ENCODE measurements at regions not wholly inside any gene's neighbourhood (a gene's known extent, or its start where the extent isn't known, plus 50 kb on each side); places are given as distances from the start of the nearest gene placed in this dataset.

DNA sequence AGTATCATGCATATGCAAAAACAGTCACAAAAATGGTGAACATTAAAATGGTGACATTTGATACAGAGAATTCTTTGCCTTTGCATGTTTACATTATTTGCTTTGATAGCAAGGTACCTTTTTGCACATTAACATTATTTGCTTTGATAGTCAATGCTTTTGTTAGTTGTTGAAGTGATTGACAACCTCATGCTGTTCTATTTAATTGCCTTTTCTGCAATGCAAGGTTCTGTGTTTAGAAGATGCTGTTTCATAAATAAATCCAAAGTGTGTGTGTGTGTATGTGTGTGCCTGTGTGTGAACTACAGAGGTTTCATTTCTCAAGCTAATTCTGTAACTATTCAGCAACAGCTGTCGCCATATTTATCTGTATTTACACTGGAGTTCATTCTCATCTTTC lies 668.7 kb downstream of the NR2F1-AS1 start:
- no peak for DNase-seq

DNA sequence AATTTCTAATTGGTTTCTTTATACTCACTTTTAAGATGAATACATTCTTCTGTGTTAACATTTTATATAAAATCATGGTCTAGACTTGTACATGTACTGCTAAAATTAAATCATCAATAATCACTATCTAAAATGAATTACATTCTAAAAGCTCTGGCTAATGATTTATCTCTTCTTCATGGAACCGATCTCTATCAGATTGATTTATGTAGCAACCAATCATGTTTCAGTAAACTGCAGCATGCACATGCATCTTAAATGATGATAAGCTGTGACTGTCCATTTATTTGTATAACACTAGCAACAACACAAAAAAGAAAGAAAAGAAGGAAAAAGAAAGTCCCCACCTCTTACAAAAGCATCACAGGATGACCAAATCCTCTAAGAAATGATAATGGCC lies 669.2 kb downstream of the NR2F1-AS1 start:
- DNase-seq = no peak

DNA sequence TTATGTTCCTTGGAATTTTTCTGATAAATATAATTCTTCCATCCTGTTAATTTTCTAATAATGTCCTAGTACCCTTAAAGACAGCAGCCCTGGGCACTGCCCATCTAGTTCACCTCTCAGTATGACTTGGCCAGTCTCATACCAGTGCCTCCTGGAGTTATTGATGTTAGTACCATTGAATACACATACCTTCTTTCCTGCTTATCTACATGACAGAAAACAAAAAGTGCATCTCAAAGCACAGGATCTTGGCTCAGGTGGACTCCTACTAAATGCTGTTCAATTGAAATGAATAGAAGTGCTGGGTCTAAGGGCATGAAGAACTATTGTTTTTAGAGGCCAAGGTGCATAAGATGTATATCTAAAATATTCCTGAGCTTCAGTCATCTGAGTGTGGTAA lies 669.7 kb downstream of the NR2F1-AS1 start:
- DNase-seq = no peak

DNA sequence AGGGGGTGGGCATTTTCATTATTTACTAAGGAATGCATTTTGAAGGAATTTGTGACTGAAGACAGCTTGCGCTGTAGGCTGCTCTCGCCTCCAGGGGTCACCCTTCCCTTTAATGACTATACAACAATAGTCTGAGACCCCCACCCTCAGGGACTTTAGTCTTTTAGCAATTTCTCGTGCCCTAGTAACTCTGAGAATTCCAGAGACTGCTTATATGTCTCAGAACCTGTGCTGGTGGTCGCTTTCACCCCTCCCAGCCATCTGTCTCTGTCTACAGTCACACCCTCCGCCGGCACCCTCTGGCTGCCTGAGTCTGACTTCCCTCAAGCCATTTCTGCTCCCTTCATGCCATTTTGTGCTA lies 671.4 kb downstream of the NR2F1-AS1 start:
- no peak for DNase-seq

DNA sequence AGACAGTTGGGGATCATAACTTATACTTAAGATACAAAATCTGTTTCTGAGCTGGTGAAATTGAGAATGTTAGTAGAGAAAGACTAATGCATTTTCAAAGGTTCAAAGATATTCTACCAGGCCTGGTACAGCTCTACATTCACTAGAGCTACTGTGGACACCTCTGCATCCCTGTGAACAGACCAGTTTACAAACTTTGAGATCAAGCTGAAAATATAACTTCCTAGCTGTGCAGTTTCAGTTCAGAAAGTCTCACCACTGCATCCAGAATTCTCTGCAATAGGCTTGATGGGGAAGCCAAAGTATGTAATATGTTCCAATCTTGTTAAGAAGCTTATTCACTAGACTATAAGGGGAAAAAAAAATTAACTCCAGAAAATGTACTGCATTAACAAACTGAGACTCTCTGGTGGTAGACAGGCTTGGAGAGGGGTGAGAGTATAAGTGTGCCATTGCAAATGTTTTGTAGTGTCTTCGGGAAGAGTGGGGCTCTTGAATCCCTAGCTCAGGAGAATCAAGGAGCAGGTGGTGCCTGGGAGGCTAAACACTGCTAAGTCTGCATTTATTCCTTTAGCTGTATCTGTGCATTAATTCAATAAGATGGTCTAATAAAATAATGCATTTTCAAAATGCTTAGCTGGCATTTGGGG lies 671.9 kb downstream of the NR2F1-AS1 start:
- no peak for DNase-seq

DNA sequence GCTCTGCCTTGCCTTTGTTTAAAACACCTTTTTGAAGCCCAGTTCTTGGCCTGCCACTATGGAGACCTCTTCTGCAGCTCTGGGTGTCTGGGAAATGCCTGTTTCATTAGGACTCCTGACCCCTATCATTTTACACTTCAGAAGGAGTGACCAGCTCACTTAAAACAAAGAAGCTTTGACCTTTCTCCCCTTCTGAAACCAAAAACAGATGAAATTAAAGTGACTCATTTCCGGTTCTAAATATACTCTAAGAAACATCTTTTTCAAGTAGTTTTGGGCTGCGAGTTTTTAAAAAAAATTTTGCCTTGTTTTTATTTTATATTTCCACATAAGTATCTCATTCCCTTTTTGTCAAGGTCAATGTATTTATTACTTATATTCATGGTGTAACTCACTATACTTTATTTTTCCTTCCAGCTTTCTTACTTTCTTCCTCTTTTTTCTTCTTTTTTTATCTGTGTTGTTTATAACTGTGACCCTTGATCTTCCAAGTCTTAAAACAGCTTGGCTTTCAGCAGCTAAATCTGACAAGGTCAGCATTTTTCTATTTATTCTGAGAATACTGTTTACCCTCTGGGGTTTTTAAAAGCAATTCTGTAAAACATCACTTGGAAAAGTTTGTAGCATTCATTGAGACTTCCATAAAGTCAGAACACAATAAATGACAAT lies 672.9 kb downstream of the NR2F1-AS1 start:
- DNase-seq = no peak

DNA sequence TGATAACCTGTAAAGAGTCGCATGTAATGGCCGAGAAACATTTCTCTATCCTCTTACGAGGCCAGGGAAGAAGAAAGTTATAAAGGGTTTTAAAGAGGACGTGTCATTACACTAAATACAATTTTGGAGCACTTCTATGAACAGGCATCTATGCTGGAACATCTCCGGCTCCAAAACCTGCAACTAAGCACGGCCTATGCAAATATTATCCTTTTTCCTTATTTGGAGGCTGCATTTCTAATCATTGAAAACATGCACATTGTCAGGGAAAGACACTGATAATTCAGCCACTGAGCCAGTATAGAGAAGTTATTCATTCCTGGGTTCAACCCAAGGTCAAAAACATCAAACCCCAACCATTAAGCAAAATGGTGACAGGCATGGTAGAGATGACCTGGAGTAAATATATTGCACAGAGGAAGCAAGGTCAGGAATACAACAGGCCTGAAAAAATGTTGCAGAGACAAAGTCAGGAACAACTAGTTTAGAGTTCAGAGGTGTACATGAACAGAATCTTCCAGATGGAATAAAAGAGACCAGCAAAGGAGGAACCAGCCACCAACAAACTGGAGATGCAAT lies 674.1 kb downstream of the NR2F1-AS1 start:
- DNase-seq = no peak

DNA sequence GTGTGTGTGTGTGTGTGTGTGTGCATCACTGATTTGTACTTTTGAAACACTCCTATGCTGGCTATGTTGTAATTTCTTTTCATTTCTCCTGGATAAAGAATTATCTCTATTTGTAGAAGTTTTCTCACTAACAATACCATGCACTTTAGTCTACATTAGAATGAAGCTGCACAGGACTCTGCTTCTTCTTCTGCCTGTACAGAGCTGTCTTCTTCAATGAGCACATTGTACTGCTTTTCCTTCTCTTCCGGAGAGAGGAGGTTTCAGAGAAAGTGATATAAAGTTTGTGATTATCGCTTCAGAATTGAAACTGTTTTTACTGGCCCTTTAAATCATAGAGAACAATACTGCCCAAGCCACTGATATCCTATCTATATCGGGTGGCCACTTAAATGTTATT lies 677.0 kb downstream of the NR2F1-AS1 start:
- no peak for DNase-seq

DNA sequence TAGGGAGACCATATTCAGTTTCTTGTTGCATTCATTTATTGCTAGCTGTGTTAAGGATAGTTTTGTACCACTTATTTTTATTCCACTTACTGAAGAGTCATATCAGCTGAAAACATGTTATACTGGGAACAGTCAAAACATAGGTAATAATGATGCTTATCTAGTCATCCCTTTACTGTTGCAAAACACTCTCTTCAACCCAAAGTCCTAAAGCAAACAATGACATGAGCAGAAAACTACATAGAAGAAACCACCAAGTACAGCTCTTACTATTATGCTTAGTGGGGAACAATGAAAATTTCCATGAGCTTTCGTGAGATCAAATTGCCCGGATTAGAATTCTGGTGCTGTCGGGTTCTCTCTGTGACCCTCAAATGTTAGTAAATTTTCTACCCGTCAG lies 681.4 kb downstream of the NR2F1-AS1 start:
- no peak for DNase-seq

DNA sequence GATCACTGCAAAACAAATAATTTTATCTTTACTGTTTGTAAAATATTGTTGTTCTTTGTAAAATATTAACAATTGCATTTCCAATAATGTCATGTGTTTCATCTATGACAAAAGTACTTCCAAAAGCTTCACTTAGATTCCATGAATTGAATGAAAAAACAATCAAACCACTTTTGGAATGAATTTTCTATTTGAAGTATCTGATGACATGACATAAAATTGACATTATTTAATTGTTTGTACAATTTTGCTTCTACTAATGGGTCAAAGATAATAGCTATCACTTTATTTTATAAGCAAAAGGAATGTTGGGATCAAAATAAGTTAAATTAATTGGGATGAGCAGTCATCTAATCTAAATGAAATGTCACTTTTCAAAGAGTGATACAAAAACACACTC lies 684.3 kb downstream of the NR2F1-AS1 start:
- DNase-seq = no peak

DNA sequence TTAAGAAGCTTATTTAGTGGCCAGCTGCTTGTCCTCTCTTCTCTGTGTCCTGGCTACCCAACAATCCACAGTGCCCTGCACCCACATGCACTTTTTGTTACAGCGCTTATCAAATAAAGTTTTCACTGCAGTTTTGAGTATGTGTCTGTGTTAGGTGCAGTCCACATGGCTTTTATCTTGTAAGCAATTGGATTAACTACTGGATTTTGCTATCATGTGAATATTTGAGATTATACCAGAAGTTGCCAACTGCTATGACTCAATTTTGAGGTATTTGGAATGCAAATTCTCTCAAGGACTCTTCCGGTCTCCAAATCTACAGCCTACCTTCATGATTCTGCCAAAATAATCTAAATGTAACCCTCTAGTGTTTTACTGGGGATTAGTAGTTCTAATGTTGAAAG lies 690.2 kb downstream of the NR2F1-AS1 start:
- no peak for DNase-seq

DNA sequence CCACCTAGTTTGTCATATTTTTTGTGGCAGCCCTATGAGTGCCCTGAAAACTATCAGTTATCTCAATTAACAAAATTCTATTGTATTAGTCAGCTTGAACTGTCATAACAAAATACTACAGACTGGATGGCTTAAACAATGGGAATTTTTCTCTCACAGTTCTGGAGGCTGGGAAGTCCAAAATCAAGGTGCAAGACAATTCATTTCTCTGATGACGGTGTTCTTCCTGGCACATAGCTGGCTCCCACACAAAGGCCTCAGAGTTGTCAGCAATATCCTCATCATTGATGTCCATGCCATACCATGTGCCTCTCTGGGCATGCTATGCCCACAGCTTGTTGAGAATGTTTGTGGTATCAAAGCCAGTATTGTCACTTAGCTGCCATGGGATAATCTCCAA lies 691.9 kb downstream of the NR2F1-AS1 start:
- no peak for DNase-seq

DNA sequence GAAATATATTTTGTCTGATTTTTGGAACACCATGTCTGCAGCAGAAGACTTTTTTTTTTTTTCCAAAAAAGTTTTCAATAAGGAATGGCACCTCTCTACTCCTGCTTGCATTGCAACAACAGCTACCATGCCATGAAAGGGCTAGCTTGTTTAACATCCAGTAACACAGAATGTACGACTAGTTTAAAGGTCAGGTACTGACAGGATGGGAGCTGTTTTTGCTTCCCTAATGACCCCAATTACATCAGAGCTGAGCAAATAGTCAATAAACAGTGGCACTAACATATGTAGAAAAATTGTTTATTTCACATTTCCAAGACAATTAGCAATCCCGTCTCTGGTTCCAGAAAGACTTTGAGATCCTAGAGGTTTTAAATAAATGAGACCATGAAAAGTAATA lies 693.8 kb downstream of the NR2F1-AS1 start:
- DNase-seq = no peak

DNA sequence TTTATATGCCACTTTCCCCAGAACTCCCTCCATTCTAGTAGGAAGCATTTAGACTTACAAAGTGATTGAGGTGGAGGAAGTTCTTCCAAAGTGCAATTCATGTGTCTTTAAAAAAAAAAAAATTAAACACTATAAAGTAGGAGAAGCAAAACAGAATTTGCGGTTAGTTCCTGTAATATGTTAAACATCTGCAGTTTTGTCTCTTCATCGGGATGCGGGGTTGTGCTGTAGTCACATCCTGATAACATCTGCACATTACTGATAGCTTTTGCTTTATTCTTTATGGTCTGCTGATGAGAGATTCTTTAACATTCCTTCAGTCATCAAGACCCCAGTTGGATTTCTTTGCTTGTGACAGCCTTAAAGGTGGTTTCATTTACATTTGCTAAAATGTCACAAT lies 694.3 kb downstream of the NR2F1-AS1 start:
- no peak for DNase-seq

DNA sequence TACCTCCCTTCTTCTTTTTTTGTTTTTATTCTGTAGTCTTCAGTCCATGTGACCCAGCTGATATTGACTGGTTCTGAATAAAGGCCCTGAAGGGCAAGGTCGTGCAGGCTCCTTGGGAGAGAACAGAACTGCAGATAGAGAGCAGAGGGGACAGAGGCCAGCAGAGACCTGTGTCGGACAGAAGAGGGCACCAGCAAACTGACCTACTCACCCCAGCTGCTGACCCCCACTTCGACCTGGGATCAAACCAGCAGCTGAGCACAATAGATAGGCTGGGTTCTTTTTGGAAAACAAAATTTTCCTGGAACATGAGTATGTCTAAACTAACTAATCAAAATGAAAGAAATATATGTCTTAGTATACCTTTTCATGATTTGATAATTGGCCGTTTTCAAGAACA lies 695.1 kb downstream of the NR2F1-AS1 start:
- DNase-seq = no peak

DNA sequence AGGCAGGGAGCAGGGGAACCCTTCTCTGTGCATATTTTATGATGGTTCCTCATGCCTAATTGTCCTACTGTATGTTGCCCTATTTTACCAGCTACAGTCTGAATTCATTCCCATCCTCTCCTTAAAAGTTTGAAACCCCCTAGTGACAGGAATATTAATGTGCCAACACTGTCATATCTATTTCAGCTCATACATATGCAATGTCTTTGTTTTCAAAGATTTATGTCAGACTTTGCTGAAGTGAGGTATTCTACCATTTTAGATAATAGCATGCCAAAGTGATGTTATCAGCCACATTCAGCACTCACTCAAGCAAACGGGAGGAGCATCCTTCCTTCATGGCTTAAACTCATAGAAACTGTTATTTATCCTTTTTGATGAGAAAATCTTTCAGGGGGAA lies 696.5 kb downstream of the NR2F1-AS1 start:
- no peak for DNase-seq

DNA sequence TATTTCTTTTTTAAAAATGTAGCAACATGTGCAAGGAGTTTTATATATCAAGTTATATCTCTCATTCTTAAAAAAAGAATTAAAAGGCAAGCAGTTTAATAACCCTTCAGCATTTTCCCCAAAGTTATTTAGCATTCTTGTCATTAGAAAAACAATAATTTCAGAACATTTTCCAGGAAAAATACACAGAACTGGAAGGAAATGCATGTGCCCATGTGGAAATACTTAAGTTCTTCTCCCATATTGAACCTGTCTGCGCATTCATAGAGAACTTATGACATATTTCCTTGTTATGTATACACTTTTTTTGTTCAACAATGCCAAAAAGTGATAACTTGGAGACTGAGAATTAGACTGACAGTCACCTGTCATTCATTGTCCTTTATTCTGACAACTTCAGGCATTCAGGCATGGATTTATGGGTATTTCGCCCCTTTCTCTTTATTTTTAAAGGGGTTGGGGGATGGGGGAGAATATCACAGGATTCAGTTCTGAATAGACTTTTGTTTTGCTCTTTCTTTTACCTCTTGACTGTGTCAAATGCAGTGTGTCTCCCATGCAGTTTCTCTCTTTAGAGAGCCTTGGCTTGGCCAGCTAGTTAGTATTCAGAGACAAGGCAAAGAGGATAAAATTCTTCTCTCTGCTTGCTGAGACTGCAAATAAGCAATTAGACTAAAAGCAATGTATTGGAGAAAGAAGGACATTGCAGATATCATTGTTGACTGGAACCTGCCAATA lies 701.0 kb downstream of the NR2F1-AS1 start:
- DNase-seq = no peak

DNA sequence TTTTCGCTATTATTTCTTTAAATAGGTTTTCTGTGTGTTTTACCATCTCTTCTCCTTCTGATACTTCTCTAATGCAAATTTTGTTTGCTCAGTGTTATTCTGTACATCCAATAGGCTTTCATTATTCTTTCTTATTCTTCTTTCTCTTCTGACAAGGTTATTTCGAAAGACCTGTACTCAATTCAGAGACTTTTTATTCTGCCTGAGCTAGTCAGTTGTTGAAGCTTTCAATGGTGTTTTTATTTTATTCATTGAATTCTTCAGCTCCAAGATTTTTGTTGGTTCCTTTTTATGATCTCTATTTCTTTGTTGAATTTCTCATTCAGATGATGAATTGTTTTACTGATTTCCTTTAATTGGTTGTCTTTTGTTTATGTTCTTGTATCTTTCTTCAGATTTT lies 706.2 kb downstream of the NR2F1-AS1 start:
- DNase-seq = no peak

DNA sequence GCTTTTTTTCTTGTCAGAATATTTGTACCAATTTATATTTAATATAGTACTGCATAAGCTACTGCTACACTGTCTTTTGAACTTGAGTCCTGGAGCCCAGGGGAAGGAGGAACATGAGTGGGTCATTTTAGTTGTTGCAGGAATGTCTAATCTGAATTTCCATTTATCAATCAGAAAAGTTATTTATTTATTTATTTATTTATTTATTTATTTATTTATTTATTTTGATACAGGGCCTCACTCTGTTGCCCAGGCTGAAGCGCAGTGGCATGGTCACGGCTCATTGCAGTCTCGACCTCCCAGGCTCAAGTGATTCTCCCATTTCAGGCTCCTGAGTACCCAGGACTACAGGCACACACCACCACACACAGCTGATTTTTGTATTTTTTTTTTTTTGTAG lies 712.6 kb downstream of the NR2F1-AS1 start:
- DNase-seq = no peak

DNA sequence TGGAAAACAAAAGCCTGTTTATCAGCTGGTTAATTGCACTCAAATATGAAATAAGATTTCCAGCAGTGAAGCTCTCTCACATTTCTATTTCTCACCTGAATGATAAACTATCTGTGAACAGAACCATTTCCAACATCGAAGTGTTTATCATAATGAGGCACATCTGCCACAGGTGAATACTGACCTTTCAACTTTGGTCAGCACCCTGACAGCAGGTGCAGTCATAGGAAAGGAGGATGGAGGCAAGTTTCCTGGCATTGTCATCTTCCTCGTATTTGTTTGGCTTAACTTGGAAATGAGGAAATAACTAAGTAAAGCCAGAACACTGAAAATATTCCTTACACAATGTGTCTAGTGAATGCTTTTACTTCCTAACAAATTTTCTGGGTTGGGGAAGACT lies 716.4 kb downstream of the NR2F1-AS1 start:
- no peak for DNase-seq

DNA sequence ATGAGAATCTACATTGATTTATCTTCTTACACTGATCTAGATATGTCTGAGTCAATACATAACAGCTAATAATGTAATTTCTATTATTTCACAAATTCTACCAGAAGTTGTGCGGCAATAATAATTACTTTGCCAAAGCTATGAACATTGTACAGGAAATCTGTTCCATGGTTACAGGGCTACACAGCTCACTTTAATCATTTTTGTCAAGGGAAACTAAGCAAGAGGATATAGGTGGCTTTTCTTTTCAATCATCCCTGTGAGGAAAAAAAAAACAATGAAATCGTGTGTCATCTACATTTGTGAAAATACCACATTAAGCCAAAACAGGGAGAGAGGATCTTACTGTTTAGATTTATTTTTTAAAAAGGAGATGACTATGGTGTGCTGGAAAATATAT lies 717.4 kb downstream of the NR2F1-AS1 start:
- DNase-seq = no peak

DNA sequence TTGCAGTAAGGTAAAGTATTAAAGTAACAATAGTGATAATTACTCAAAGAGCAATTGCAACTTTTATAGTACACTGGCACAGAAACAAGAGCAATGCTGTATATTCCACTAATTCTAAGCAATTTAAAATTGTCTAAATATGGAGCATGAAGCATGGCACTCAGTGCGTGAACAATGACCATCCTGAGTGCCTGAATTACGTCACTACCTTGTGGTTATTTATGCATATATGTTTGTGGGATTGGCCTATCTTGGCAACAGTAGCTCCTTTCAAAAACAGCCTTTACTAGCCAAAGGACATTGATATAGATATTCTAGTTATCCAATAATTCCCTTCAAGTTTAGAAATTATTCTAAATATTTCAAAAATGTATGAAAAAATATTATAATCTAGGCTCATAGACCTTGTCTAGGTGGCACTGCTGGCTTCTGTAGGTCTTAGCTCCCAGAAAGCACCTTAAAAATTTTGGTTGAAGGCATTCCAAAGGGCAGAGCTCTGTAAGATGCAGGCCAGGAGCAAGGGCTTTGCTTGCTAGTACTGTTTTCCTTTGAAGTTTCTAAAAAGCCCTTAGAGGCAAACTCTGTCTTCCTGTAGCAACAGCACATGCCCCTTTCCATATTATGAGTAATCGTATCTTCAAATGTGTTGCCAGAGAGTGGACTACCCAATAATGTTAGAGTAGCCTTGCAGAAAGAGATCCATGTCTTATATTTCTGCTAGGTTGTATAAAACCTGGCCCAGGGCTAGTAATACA lies 719.3 kb downstream of the NR2F1-AS1 start:
- no peak for DNase-seq

DNA sequence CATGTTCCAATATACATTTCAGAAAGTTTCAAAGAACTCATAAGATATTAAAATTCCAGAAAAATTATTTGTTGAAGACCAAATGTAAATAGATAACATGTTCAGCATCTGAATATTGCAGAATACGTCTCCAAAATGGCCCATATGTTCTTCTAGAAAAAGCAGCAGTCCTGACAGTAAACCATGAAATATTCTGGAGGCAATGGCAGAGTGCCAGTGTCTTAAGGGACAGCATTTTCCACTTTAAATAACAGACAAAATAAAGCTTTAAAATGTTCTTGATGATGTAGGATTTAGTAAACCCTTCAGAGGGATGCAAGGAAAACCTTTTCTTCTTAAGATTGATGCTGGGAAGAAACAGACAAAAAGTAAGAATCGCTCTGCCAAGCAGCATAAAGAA lies 721.0 kb downstream of the NR2F1-AS1 start:
- DNase-seq = no peak

Measured in NCI-H1930 (cell line).